GM21423 (cell line): ENCODE measurements at regions not wholly inside any gene's neighbourhood (a gene's known extent, or its start where the extent isn't known, plus 50 kb on each side); places are given as distances from the start of the nearest gene placed in this dataset.
A peak's percentile ranks its signal among the peaks of the same experiment; 100 is the strongest.
"Not testable (repeated sequence)": the region's sequence is repeated elsewhere in the genome, so short reads cannot be mapped to it uniquely, and the experiment has no call there.

Experiments used
- ATAC-seq: cut with Tn5 transposase; IDR thresholded peaks from one replicate; pipeline ENCODE4 v1.9.1; 2021; ENCODE audit warnings: mild to moderate bottlenecking, moderate library complexity; ENCODE audit not compliant: unreplicated experiment

DNA sequence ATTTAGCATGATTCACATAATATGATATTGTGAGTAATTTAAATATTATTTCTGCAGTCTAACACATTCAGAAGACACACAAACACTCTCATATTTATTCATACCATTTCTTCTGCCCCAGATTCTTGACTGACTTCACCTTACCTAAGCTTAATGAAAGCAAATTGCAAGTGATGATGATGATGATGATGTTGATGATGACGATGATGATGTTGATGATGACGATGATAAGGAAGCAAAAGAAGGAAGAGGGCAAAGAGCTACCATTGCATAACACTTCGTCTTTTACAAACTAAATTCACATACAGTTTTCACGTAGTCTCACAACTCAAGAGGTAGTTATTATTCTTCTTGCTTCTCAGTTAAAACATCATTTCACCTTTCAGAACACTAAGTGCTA is 404.7 kb downstream of the NAF1 start:
- no peak for ATAC-seq

DNA sequence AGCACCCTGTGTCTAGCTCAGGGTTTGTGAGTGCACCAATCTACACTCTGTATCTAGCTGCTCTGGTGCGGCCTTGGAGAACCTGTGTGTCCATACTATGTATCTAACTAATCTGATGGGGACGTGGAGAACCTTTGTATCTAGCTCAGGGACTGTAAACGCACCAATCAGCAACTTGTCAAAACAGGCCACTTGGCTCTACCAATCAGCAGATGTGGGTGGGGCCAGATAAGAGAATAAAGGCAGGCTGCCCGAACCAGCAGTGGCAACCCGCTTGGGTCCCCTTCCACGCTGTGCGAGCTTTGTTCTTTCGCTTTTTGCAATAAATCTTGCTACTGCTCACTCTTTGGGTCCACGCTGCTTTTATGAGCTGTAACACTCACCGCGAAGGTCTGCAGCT is 426.5 kb downstream of the NAF1 start:
- ATAC-seq, result not testable (repeated sequence)

DNA sequence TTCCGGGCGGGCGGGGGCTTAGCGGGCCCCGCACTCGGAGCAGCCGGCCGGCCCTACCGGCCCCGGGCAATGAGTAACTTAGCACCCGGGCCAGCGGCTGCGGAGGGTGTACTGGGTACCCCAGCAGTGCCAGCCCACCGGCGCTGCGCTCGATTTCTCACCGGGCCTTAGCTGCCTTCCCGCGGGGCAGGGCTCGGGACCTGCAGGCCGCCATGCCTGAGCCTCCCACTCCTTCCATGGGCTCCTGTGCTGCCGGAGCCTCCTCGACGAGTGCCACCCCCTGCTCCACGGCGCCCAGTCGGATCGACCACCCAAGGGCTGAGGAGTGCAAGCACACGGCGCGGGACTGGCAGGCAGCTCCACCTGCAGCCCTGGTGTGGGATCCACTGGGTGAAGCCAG is 427.1 kb downstream of the NAF1 start:
- ATAC-seq, result not testable (repeated sequence)

DNA sequence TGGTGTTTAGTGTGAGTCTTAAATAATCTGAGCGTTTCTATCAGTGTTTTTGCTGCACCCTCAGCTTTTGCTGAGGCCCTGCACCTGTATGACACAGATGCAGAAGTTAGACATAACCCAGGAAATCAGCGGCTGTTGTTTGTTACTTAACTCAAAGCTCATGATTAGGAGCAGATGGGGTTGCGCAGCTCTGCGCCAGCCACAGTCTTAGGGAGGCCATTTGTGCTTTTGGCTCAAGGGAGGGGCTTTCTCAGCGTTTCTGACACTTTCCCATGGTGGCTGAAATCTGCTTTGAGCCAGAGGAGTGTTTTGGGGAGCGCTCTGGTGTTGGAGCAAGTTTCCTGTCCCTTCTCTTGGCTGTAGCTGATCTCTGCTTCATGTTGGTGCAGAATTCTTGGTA is 433.8 kb downstream of the NAF1 start:
- no peak for ATAC-seq

DNA sequence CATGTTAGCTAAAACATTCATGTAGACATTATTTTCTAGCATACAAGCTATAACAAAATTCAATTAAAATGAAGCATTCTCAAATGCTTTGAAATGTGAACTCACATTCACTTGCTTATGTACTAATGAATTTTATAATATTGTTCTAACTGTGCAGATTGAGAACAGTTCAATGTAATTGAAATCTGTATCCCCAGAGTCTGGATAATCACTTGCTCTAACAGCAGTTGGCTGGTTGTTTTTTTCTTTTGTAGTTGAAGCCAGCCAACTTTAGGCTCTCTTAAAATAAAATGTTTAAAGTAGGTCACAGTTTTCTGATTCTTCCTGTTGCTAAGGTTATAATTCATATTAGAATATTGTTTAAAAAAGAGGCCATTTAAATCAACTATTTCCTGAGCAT is 438.9 kb downstream of the NAF1 start:
- ATAC-seq, result no peak

DNA sequence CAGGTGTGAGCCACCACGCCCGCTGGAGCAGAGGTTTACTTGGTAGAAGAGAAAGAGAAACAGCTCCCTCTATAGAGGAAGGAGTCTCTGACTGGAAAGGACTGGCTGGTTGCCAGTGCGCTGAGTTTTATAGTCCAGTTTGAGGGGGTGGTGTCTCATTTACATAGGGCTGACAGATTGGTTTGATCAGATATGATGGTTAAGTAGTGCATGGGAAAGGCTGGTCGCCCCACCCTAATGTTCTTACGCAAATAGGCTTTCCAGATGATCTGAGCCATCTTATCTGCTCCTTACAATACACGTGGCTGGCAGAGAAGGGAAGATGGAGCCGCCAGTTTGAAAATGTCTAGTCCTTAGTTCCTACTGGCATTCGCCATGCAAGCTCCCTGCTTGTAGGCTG is 439.5 kb downstream of the NAF1 start:
- ATAC-seq, result no peak

DNA sequence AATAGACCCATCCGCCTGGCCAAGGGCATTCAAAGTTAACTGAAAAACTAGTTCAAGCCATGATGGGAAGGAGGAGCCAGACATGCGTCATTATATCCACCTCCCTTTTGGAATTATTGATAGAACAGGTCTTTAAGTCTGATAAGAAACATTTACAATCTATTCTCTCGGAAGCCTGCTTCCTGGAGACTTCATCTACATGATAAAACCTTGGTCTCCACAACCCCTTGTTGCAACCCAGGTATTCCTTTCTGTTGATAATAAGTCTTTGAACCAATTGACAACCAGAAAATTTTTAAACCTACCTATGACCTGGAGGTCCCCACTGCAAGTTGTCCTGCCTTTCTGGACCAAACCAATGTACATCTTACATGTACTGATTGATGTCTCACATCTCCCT is 451.3 kb downstream of the NAF1 start:
- no peak for ATAC-seq

DNA sequence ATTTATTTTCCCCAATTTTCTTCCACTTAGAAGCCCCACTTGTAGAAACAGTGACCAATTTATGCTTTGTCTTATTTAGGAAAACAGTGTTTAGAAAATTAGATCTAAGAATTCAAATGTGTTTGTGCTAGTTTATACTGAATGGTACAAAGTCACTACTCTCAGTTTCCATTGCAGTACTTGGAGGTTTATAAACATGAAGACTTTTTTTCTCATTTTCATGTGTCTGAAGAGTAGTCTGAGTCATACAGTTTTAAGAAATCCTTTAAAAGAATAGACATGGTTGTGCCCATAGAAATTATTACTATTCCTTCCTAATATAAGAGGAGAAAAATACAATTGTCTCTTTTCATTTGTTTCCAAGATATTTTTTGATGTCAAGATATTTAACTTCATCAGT is 458.7 kb downstream of the NAF1 start:
- ATAC-seq, result peak; percentile 58

DNA sequence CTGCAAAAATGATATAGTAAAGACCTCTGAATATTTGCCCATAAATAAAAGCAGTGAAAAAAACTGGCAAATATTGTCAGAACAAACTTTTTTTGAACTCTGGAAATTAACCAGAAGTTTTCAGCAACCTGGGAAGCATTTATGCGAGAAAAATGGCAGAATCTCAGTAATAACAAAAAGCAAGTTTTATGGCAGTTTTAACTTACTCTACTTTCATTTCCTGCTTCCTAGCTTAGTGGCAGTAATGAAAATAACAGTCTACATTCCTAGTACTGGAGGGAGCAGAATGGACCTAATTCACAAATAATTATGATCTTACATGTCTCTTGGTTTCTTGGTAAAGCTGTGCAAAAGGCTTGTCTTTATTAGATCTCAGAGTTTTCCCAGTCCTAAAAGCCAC is 460.1 kb downstream of the NAF1 start:
- no peak for ATAC-seq

DNA sequence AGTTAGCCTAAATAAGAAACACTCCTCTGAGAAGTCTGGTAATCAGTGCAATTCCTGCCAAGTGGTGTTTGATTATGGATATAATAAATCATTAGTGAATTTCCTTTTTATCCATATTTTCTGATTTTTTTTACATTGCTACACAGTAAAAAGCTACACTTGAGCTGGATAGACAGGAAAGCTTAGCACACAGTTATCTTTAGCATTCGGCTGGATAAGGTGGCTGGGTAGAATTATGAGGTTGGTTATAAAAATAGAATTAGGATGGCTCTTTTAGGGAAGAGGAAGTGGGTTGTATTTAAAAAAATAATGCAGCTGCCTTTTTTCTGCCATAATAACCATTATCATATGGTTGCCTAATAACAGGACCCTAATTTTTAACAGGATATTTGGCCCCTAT is 460.6 kb downstream of the NAF1 start:
- ATAC-seq, result no peak

DNA sequence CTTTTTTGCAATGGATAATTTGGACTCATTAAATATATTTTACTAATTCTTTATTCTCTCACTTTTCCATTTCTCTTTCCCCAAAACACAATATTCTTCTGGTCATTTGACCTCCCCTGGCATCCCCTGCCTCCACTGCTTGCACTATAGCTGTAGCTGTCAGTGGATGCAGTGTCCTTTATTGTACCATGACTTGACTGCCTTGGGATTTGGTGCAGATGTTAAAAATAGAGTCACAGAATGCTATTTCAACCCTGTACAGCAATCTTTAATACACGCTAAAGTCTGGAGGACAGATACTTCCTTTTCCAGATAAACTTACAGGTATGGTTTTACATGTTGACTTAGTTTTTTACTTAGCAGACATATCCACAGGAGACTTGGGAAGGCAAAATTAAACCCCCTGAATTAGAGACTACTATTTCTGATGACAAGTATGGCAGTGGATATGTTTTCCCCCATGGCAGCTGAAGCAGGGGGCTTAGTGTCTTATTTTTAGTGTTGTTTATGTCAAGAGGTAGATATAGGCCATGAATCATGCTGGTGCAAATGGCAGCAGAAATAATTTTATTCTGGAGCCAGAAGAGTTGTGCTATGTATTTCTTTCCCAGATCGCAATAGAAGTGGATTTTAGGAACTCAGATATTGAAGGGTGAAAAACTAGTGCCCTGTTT is 461.4 kb downstream of the NAF1 start:
- ATAC-seq, result no peak

DNA sequence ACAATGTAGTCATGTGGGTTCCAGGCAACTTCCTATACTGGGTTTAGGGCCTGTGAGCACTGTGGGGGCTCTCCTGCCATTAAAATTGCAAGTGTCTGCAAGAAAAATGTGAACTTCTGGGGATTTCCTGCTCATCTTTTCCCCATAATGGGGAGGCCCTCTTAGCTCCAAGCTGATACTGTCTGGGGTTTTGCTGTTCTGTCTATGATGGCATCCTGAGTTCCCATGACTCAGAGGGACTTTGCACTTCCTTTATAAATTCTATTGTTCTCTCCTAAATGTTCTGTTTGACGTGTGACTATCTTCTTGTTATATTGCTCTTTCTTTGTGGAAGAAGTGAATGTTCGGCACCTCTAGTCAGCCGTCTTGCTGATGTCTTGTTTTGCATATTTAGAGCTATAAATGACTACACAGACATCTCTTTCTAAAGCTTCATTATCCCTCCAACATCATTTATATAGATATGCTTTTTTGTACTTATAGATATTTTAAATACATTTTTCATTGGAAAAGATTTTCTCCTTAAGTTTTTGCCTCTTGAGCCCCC is 465.8 kb downstream of the NAF1 start:
- ATAC-seq, result no peak

DNA sequence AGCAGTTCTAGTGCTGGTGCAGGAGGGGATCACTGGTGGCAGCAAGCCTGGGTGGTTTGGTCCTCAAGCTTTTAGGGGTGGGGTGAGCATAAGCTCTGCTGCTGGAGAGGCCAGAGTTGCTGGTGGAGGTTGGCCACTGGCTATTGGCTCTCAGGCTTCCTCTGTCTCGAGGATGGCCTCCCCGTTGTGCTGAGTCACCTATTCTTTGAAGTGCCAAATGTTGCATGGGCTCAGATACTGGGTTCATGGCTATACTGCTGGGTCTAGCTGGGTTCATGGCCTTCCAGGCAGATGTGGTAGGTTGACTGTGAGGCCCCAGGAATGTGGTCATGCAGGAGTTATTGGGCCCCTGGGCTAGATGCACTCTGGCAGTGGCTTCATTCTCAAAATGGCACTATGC is 466.3 kb downstream of the NAF1 start:
- no peak for ATAC-seq

DNA sequence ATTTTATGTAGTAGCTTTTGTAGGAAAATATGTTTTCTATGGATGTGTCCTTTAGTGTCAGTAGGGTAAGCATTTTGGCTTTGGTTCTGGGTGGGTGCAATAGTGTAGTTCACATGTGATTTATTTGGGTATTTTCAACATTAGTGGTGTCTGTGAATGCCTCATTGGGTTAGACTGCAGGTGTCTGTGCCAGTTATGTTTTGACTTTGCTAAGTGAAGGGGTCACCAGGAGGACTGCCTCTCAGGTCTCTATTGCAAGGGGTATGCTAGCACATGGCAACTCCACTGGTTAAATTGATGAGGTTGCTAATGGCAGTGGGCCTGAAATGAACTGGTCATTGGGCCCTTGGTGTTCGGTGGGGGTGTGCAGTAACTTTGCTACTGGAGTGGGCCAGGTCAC is 467.1 kb downstream of the NAF1 start:
- no peak for ATAC-seq

DNA sequence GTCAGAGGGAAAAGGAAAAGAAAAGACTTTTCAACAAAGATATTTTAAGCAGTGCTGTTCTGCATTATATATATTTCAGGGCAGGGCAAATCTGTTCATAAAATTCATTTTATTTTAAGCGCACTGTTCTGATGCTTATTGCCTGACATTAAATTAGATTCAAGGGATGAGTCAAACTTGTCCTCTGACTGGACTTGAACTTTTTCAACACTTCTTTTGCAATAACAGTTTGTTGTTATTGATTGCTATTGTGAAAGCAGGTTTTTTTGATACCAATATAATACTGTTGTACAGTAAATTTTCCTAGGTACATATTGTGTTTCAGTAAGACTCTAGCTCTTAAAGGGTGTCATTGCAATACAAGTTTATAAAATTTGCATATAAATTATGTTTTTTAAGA is 481.3 kb downstream of the NAF1 start:
- ATAC-seq, result no peak

DNA sequence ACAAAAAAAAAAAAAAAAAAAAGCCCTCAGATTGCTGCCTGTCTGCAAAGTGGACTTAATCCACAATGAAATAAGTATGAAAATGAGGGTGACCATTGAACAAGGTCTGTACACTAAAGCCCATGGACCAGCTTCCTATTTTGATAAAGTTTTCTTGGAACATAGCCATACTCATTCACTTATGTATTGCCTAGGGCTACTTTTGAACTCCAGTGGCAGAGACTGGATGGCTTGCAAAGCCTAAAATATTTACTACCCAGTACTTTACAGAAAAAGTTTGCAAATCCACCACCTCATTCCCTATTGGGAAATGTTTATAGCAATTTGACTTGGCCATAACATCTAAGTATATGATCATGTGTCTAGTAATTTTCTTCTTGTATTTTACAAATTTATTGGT is 481.7 kb downstream of the NAF1 start:
- ATAC-seq, result no peak

DNA sequence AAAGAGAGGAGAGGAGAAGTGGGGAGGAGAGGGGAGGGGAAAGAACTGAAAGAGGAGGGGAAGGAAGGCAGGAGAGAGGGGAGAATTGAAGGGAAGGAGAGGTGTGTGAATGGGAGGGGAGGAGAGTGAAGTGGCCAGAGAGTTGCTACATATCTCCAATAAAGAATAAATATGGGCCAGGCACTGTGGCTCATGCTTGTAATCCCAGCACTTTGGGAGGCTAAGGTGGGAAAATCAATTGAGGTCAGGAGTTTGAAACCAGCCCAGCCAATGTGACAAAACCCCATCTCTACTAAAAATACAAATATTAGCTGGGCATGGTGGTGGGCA is 482.4 kb downstream of the NAF1 start:
- ATAC-seq, result peak; percentile 8

DNA sequence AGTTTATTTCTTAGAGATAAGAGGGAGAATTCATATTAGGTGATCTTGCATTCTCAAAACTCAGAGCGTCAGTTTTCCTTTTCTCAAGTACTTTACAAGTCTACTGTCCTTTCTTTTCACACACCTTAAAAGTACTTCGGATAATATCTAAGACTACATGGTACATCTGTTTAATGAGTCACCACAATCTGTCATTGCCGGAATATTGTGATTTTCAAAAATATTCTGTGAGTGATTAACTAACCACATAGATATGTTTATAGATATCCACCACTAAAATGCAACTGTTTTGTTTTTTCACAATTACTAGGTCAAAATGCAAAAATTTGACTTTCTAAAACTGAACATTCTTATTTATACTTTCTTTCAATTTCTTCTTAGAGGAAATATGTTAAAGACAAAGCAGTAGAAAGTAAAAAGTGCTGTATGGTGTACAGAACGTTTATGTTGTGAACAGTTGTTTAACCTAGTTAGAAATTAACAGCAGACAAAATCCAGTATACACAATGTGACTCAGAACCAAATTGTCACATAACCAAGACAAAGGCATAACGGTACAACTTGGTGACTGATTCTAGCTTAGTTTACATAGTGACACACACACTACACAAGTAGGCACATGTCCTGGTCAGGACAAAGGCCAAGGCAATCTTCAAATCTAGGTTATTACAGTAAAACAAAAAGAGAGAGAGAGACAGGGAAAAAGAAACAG is 482.9 kb downstream of the NAF1 start:
- peak; percentile 92 for ATAC-seq

DNA sequence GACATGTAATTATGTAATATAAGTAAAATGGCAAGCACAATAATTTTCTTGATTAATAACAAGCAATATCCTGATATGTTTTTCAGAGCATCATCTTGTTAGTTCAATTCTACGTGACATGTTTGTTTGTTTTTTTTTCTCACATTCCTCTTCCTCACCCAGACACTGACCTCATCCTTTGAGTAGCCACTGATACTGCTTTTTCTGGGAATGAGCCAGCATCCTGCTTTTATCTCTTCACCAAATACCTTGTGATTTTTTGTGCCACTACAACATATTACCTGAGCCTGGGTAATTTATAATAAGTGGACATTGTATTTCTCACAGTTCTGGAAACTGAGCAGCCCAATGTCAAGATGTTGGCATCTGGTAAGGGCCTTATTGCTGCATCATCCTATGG is 484.0 kb downstream of the NAF1 start:
- no peak for ATAC-seq

DNA sequence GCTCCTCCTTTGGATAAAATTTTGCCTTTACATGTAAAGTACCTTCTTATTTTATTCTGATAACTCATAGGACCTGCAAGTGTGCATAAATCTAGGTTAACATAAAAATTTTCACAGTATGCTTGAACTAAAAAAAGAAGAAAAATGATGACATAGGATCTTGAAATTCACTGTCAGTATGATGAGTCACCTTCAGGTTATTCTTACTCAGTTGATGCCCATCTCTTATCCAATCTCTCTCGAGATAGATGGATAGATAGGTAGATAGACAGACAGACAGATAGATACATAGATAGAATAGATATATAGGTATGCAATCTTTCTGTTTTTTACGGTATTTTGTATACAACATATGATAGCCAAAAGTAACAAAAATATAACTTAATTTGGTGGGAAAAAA is 485.5 kb downstream of the NAF1 start:
- no peak for ATAC-seq

DNA sequence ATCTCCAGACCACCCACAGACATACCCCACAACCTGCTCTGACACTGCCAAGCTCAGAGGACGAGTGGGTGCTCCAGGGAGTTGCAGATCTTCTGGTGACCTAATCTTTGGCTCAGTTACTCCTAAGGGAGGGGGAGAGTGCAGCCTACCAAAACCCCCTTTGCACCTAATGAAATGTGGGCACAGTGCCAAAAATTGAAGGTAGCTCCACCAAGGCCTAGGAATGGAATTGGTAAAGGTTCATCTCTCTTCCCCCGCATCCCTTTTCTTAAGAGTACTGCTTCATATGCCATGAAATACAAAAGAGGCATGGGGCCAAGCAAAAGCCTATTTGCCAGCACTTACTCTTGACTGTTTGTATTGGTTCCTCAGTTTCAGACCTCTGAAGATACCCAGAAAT is 491.0 kb downstream of the NAF1 start:
- ATAC-seq, result no peak

DNA sequence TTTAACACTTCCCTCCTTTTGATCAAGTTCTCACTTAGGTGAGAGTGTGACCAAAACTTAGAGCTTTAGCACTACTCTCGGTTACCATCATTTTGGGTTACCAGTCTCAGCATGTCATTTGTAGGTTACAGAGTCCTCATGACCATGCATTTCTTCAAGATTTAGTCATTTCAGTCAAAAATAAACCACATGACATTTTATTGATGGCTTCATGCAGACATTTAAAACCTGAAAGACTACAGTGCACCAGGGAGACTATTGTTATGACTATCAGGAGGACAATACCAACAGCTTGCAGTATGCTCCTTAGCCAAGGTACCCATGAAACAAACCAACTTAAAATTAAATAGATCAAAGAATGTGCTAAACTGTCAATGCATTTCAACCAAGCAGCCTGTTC is 498.1 kb upstream of the FSTL5 start:
- ATAC-seq, result no peak

DNA sequence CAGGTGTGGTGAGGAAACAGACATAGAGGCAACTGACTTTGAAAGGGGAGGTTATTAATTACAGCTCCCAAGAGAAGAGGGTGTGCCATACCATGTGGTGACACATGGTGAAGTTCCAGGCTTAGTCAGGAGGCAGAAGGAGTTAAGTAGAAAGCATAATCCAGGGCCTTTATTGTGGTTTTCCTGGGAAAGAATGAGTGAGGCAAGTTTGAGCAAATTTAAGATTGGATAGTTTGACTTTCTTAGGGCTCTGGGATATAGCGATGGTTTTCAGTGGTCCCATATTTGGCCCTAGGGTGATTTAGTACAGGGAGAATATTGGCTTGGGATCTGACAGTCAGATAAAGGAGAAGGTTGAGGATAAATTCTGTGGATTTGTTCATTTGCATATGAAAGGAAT is 495.9 kb upstream of the FSTL5 start:
- ATAC-seq, result no peak
